WI38 (cell line): ENCODE measurements at regions not wholly inside any gene's neighbourhood (a gene's known extent, or its start where the extent isn't known, plus 50 kb on each side); places are given as distances from the start of the nearest gene placed in this dataset.

Experiments
- H3K4me3 ChIP-seq: 2 replicates; pipeline ENCODE4 v1.5.1; 2011; ENCODE audit warnings: low read depth, mild to moderate bottlenecking, control low read depth, low read length
- CTCF ChIP-seq: IDR thresholded peaks from 2 replicates; pipeline ENCODE4 v1.5.1; 2012; ENCODE audit warnings: low read depth, mild to moderate bottlenecking, control low read depth, low read length

GRCh38 chr1:4961935-4962645 is 307.7 kb downstream of the AJAP1 start:
- no peak overlapping the region for H3K4me3 ChIP-seq
- TF ChIP-seq CTCF: no peak

- H3K4me3 ChIP-seq: no peak overlapping the region
- no peak for TF ChIP-seq CTCF
These were observed 306.5 kb downstream of the AJAP1 start for GRCh38 chr1:4960782-4961475.

GRCh38 chr1:4960336-4960735 is 305.9 kb downstream of the AJAP1 start:
- no peak for TF ChIP-seq CTCF
- H3K4me3 ChIP-seq: no peak overlapping the region

- no peak overlapping the region for H3K4me3 ChIP-seq
- TF ChIP-seq CTCF: no peak
These were observed 304.8 kb downstream of the AJAP1 start for GRCh38 chr1:4959216-4959615.

GRCh38 chr1:4957027-4957426 is 302.6 kb downstream of the AJAP1 start:
- no peak overlapping the region for H3K4me3 ChIP-seq
- TF ChIP-seq CTCF: no peak

- TF ChIP-seq CTCF: no peak
- H3K4me3 ChIP-seq: no peak overlapping the region
These were observed 300.0 kb downstream of the AJAP1 start for GRCh38 chr1:4954392-4954791.

- no peak for TF ChIP-seq CTCF
- H3K4me3 ChIP-seq: no peak overlapping the region
These were observed 297.2 kb downstream of the AJAP1 start for GRCh38 chr1:4951601-4952000.
